Ramos (cell line): ENCODE measurements at regions not wholly inside any gene's neighbourhood (a gene's known extent, or its start where the extent isn't known, plus 50 kb on each side); places are given as distances from the start of the nearest gene placed in this dataset.
"Not testable (repeated sequence)": the region's sequence is repeated elsewhere in the genome, so short reads cannot be mapped to it uniquely, and the experiment has no call there.

Experiments used
- in situ Hi-C: fragments of 300-500 bp; cut with MboI; formaldehyde crosslinking; loops from one replicate; pipeline ENCODE4 v1.14.3; 2022; ENCODE audit warnings: low sequenced_read_pairs; ENCODE audit not compliant: unreplicated experiment

DNA sequence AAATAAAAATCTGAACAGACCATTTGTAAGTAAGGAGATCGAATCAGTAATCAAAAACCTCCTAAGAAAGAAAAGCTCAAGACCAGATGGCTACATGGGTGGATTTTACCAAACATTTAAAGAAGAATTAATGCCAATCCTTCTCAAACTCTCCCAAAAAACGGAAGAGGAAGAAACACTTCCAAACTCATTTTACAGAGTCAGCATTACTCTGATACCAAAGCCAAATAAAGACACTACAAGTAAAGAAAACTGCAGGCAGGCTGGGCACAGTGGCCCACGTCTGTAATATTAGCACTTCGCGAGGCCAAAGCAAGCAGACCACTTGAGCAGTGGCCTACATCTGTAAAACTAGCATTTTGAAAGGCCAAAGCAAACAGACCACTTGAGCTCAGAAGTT is 159.8 kb downstream of the DPY19L2 start:
- in situ Hi-C loops = no loop called here

DNA sequence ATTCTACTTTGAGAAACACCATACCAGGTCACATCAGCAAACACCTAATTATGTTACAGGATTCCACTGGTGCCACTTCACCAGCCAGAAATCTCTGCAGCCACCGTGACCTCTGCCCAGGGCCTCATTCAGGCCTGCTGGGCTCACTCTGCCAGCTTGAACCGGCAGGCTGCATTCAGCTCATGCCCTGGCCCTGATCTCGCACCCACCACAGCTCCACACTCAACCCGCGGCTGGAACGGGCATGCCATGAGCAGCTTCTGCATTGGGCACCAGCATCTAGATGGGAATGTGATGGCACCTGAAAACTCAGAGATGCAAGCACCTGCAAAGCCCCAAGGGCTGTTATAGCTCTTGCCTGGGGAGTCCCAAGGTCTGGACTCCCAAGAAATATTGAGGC is 168.7 kb downstream of the DPY19L2 start:
- in situ Hi-C loops = no loop called here

DNA sequence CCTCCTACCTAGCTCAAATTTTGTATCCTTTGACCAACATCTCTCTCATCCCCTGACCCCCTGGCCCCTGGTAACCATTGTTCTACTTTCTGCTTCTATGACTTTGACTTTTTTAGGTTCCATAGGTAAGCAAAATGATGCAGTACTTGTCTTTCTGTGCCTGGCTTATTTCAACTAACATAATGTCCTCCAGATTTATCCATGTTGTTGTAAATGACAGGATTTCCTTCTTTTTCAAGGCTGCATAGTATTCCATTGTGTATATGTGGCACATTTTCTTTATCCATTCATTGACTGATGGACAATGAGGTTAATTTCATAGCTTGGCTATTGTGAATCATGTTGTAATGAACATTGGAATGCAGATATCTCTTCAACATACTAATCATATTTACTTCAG is 170.1 kb downstream of the DPY19L2 start:
- in situ Hi-C loops = no loop called here

DNA sequence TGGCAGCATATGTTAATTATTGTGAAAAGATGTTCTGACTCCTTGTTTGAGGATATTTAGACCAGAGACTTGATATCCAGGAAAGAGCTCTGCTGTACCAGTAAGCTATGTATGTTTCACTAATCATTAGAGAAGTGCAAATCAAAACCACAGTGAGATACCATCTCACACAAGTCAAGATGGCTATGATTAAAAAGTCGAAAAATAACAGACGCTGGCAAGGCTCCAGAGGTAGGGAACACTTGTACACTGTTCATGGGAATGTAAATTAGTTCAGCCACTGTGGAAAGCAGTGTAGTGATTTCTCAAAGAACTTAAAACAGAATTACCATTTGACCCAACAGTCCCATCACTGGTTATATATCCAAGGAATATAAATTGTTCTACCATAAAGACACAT is 171.6 kb downstream of the DPY19L2 start:
- in situ Hi-C loops = no loop called here

GRCh38 chr12:63495974-63496373 is 172.3 kb downstream of the DPY19L2 start:
- in situ Hi-C loops = no loop called here

GRCh38 chr12:63493357-63493756 is 174.9 kb downstream of the DPY19L2 start:
- in situ Hi-C loops = not testable (repeated sequence)

GRCh38 chr12:63480186-63480585 is 188.1 kb downstream of the DPY19L2 start:
- in situ Hi-C loops = no loop called here

DNA sequence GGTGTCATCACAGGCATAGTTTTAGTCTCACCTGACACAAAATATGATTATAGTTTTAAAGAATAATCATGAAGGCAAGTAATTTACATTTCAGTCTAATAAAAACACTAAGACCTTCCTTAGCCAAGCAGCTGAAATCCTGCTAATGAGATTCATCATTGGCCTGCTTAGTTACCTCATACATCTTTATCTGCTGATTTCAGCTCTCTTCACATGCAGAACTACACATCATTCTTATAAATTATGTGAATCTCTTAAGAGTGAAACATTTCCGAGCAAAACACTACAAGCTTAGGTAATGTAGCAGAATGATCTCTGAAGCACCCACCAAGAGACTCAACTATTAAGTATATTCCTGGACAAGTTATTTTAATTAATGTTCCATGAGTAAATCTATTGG is 198.1 kb downstream of the DPY19L2 start:
- in situ Hi-C loops = no loop called here

- in situ Hi-C loops = no loop called here
These were observed 200.3 kb downstream of the DPY19L2 start for GRCh38 chr12:63467951-63468350.

DNA sequence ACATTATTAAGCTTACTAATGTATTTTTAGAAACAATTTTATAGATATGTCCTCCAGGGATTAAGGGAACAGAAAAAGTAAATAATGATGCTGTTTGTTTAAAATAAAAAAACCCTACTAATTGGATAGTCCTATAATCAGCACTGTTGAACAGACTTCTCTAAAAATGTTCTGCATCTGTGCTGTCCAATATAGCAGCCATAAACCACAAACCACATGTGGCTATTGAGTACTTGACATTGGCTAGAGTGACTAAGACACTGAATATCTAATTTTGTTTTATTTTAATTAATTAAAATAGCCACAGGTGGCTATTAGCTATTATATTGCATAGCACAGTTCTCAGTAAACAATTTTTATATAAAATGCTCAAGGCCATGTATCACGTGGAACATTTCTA is 210.4 kb downstream of the DPY19L2 start:
- in situ Hi-C loops = no loop called here

- in situ Hi-C loops = no loop called here
These were observed 210.9 kb downstream of the DPY19L2 start for GRCh38 chr12:63457428-63457827.

DNA sequence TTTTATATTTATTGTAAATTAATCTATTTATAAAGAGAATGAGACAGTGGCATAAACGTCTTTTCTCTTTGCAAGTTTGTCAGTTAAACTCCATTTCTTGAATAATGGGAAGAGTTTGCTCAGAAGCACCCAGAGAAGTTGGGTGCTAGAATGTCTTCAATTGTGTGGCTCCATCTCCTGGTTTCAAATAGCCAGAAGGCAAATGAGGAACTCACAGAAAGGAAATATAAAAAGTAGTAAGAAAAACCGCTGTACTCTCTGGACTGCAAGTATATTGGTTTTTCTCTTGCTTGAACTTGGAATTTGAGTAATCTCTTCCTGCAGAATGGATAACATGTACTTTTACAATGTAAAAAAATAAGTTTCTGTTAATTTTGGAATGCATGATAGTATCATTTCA is 217.5 kb downstream of the DPY19L2 start:
- in situ Hi-C loops = no loop called here

GRCh38 chr12:63450334-63450733 is 218.0 kb downstream of the DPY19L2 start:
- in situ Hi-C loops = no loop called here

GRCh38 chr12:63445224-63445880 is 222.9 kb downstream of the DPY19L2 start:
- in situ Hi-C loops = no loop called here

- in situ Hi-C loops = no loop called here
These were observed 228.2 kb downstream of the DPY19L2 start for GRCh38 chr12:63440048-63440447.

- in situ Hi-C loops = not testable (repeated sequence)
These were observed 233.9 kb downstream of the DPY19L2 start for GRCh38 chr12:63434384-63434783.

DNA sequence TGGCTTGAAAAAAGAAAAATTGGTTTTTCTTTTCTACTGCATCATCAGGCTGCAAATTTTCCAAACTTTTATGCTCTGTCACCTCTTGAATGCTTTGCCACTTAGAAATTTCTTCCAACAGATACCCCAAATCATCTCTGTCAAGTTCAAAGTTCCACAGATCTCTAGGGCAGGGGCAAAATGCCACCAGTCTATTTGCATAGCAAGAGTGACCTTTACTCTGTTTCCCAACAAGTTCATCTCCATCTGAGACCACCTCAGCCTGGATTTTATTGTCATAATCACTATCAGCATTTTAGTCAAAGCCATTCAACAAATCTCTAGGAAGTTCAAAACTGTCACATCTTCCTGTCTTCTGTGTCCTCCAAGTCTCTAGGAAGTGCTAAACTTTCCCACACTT is 240.3 kb downstream of the DPY19L2 start:
- in situ Hi-C loops = not testable (repeated sequence)

- in situ Hi-C loops = not testable (repeated sequence)
These were observed 241.3 kb downstream of the DPY19L2 start for GRCh38 chr12:63427029-63427428.

- in situ Hi-C loops = loop anchor here (25.0 kb wide), 2 partner anchors 388 to 838 kb away; no protein-coding TSS in a partner anchor
These were observed 243.6 kb downstream of the DPY19L2 start for GRCh38 chr12:63424671-63425070.

DNA sequence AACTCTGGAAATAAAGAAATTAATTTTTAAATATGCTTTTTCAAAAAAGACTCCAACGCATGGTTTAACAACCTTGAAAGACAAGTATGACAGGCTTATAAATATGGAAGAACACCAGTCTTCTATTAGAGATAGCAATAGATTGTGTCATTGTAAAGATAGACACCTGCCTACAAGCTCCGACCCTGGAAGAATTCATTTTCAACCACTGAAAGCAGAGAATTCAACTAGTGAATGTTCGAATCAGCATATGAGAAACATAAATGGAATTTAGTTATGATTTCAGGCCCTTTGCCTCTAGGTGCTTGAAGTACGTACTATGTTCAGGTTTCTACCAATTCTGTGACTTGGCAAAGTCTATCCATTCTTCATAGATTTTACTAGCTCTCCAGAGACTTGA is 244.5 kb downstream of the DPY19L2 start:
- in situ Hi-C loops = loop anchor here (25.0 kb wide), 2 partner anchors 388 to 838 kb away; no protein-coding TSS in a partner anchor

DNA sequence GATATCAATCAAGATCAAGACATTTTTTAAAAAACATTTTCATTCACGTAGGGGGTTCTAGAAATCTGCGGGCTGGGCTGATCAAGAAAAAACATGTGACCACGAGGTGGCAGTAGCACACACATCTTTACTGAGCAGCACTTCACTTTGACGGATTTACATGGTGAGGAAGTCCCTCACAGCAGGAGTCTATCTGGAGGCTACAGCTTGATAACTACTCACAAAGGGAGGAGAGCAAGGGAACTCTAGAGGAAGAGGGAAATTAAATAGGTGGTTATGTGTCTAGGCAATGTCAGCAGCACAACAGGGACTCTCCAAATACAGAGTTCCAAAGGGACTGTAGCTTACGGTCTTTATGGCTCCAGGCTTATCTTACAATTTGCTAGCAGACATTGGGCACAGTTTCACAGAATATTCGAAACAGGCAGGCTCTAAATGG is 248.1 kb downstream of the DPY19L2 start:
- in situ Hi-C loops = loop anchor here (25.0 kb wide), 2 partner anchors 392 to 842 kb away; no protein-coding TSS in a partner anchor

DNA sequence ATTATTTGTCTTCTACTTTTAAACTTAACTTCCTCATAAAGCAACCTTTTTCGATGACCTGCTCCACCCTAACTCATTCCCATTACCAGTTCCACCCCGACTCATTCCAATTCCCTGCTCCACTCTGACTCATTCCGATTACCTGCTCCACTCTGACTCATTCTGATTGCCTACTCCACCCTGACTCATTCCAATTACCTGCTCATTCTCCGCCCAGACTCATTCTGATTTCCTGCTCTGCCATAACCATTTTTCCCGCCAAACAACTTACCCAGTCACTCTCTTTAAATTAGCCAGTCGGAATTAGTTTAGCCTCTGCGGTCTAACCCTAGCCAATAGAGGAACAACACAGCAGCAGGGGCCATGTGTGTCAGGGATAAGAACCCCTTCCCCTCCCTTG is 249.1 kb downstream of the DPY19L2 start:
- in situ Hi-C loops = loop anchor here (25.0 kb wide), 2 partner anchors 393 to 843 kb away; no protein-coding TSS in a partner anchor
